Erythroblast (primary cell): ENCODE measurements at regions not wholly inside any gene's neighbourhood (a gene's known extent, or its start where the extent isn't known, plus 50 kb on each side); places are given as distances from the start of the nearest gene placed in this dataset.

Experiments
- GATA1 ChIP-seq: IDR thresholded peaks from 2 replicates; pipeline ENCODE4 v1.6.1; 2011; ENCODE audit warnings: low read depth, mild to moderate bottlenecking, control low read depth, low read length, moderate library complexity
- POLR2A ChIP-seq: IDR thresholded peaks from 2 replicates; pipeline ENCODE4 v1.6.1; 2011; ENCODE audit warnings: mild to moderate bottlenecking, low read length

DNA sequence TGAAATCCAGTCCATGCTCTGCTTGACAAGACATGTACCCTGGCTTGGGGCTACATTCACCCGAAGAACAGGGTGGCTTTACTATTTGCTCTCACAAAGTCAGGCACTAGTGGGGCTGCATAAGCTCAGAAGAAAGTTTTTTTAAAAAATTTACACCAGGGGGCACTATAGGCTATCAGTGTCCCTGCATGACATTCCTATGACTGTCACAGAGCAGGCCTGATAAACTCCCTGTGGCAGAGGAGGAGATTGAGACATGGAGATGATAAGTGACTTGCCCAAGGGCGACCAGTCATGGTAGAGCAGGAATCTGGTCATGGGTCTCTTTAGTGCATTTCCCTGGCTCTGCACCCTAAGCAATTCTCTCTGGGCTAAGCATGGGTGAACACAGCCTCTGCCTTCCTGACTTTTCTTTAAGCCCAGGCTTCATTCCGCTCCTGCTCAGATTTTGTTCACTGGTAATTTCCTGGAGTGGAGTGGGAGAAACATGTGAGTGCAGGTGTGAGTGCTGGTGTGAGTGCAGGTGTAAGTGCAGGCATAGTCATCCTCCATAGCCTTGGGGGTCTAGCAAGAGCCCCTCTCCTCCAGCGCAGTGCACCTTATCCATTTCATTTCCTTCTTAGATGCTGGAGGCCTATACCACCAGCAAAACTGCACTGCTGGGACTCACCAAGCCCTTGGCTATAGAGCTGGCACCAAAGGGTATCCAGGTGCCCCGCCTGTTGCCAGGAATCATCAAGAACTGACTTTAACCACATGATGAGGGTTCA lies 91.6 kb downstream of the DHRS2 start:
- TF ChIP-seq POLR2A (no peak), GATA1 (no peak)
